HepG2 (cell line): ENCODE measurements at regions not wholly inside any gene's neighbourhood (a gene's known extent, or its start where the extent isn't known, plus 50 kb on each side); places are given as distances from the start of the nearest gene placed in this dataset.

Source experiments
- ATAC-seq: fragments of 200-7000 bp; cut with Tn5 transposase; 3 replicates; pipeline ENCODE4 v1.9.1; 2020; ENCODE audit warnings: mild to moderate bottlenecking, moderate library complexity
- BruUV-seq: library from RNA; stranded (reverse); fragments of 400-500 nt; replicated peaks from 2 replicates; lab custom pipeline; 2021; lab: Mats Ljungman, UMichigan
- CTCF ChIA-PET: fragments of 300-600 bp; formaldehyde crosslinking; extraction: SDS; loops from one replicate; lab custom pipeline; 2021; ENCODE audit warnings: low total read pairs, inconsistent platforms, low intra/inter-chr PET ratio; lab: Yijun Ruan, JAX
- POLR2A ChIA-PET: fragments of 350-600 bp; sonication (Branson Sonifier 250); formaldehyde crosslinking; loops from one replicate; lab custom pipeline; 2020; ENCODE audit warnings: antibody characterized with exemption, inconsistent platforms; lab: Yijun Ruan, JAX
- DNase-seq: peaks from one replicate; pipeline ENCODE4 v3.0.0-alpha.2; 2015; ENCODE audit warnings: low spot score
- FAIRE-seq: peaks from 3 replicates; lab custom pipeline; 2011; peaks lifted over from hg19 to GRCh38; lab: Jason Lieb, UNC
- H2AFZ ChIP-seq: one replicate; pipeline ENCODE4 v1.6.1; 2011; ENCODE audit warnings: low read length, inconsistent platforms
- H3K27ac ChIP-seq: fragments of 300-600 bp; 3 replicates; pipeline ENCODE4 v1.8.0; 2011; ENCODE audit warnings: mixed run types, mild to moderate bottlenecking, mixed read lengths, low read length, inconsistent platforms; ENCODE audit not compliant: insufficient read depth; ENCODE audit errors: extremely low read length
- H3K27me3 ChIP-seq, 2 experiments: fragments of 200-600 bp in 1 of 2; 2 replicates in 1 of 2; 3 replicates in 1 of 2; pipeline versions ENCODE4 v1.6.0 to v1.8.0; 2011; ENCODE audit warnings: low read length in 2 of 2, mild to moderate bottlenecking in 2 of 2, moderate library complexity in 2 of 2, inconsistent platforms in 1 of 2; ENCODE audit not compliant: insufficient read depth in 2 of 2, control insufficient read depth in 1 of 2
- H3K36me3 ChIP-seq, 2 experiments: fragments of 200-600 bp in 1 of 2; replicated peaks in 1 of 2; 2 replicates in 1 of 2; 3 replicates in 1 of 2; pipeline versions ENCODE4 v1.5.1 to v1.8.0; 2011; ENCODE audit warnings: low read length in 2 of 2, inconsistent platforms in 1 of 2; ENCODE audit not compliant: insufficient read depth in 2 of 2, control insufficient read depth in 1 of 2
- H3K4me1 ChIP-seq: 2 replicates; pipeline ENCODE4 v1.5.1; 2012; ENCODE audit warnings: low read length, inconsistent platforms; ENCODE audit not compliant: insufficient read depth
- H3K4me2 ChIP-seq: 2 replicates; pipeline ENCODE4 v1.6.0; 2011; ENCODE audit warnings: low read depth, low read length, inconsistent platforms
- H3K4me3 ChIP-seq, 3 experiments: fragments of 200-600 bp in 1 of 3; sonication (generic), shearing (Covaris generic) in 1 of 3; replicated peaks in 1 of 3; 2 replicates each; pipeline ENCODE4 v1.5.1; 2011 to 2016; ENCODE audit warnings: low read length in 3 of 3, inconsistent platforms in 2 of 3, low read depth in 2 of 3, mild to moderate bottlenecking in 2 of 3, control low read depth in 1 of 3, mixed read lengths in 1 of 3; ENCODE audit not compliant: insufficient read depth in 1 of 3
- H3K79me2 ChIP-seq: one replicate; pipeline ENCODE4 v1.6.1; 2011; ENCODE audit warnings: low read length, inconsistent platforms; ENCODE audit not compliant: insufficient read depth
- H3K9ac ChIP-seq: 2 replicates; pipeline ENCODE4 v1.6.0; 2011; ENCODE audit warnings: mild to moderate bottlenecking, low read depth, low read length, inconsistent platforms; ENCODE audit not compliant: insufficient read depth
- H3K9me3 ChIP-seq: 2 replicates; pipeline ENCODE4 v1.5.1; 2012; ENCODE audit warnings: mild to moderate bottlenecking, low read length
- H4K20me1 ChIP-seq: 2 replicates; pipeline ENCODE4 v1.6.0; 2011; ENCODE audit warnings: inconsistent platforms, mild to moderate bottlenecking, low read length, moderate library complexity; ENCODE audit not compliant: insufficient read depth
- ATF6 ChIP-seq: sonication (generic); formaldehyde crosslinking; conservative IDR thresholded peaks from 2 replicates; pipeline ENCODE4 v1.4.0; 2020; ENCODE audit warnings: missing genetic modification reagents
- NCOA2 ChIP-seq: sonication (generic); formaldehyde crosslinking; IDR thresholded peaks from 2 replicates; pipeline ENCODE4 v1.8.0; 2022; ENCODE audit warnings: inconsistent platforms
- ONECUT2 ChIP-seq: sonication (generic); formaldehyde crosslinking; IDR thresholded peaks from 2 replicates; pipeline ENCODE4 v1.4.0; 2020; ENCODE audit warnings: missing genetic modification reagents
- SAFB2 ChIP-seq: sonication (generic); formaldehyde crosslinking; IDR thresholded peaks from 2 replicates; pipeline ENCODE4 v1.5.1; 2020; ENCODE audit warnings: missing genetic modification reagents, low read depth, mild to moderate bottlenecking, borderline replicate concordance
- SP1 ChIP-seq, 2 experiments: fragments of 450-650 bp in 1 of 2; sonication (generic) in 1 of 2; formaldehyde crosslinking in 1 of 2; IDR thresholded peaks; 2 replicates each; pipeline versions ENCODE4 v1.4.0 to v1.6.1; 2016 to 2020; ENCODE audit warnings: missing genetic modification reagents in 1 of 2
- SRY ChIP-seq: sonication (generic); formaldehyde crosslinking; IDR thresholded peaks from 2 replicates; pipeline ENCODE4 v1.8.0; 2022; ENCODE audit warnings: mild to moderate bottlenecking, missing genetic modification reagents
- STAT5B ChIP-seq: sonication (generic); formaldehyde crosslinking; IDR thresholded peaks from 2 replicates; pipeline ENCODE4 v1.4.0; 2020; ENCODE audit warnings: missing genetic modification reagents
- TBL1XR1 ChIP-seq: fragments of 150-350 bp; IDR thresholded peaks from 2 replicates; pipeline ENCODE4 v1.6.1; 2014; ENCODE audit warnings: borderline replicate concordance, low read length; ENCODE audit not compliant: partially characterized antibody
- TBP ChIP-seq: sonication (generic); formaldehyde crosslinking; IDR thresholded peaks from 2 replicates; pipeline ENCODE4 v1.5.0; 2020; ENCODE audit warnings: missing genetic modification reagents
- ZNF260 ChIP-seq: sonication (generic); formaldehyde crosslinking; IDR thresholded peaks from 2 replicates; pipeline ENCODE4 v1.4.0; 2020; ENCODE audit warnings: missing genetic modification reagents, low read depth, mild to moderate bottlenecking, borderline replicate concordance
- ZNF431 ChIP-seq: sonication (generic); formaldehyde crosslinking; IDR thresholded peaks from 2 replicates; pipeline ENCODE4 v1.9.0; 2022; ENCODE audit warnings: missing genetic modification reagents, low read depth, mild to moderate bottlenecking, borderline replicate concordance
- ZNF615 ChIP-seq: sonication (generic); formaldehyde crosslinking; IDR thresholded peaks from 2 replicates; pipeline ENCODE4 v1.5.0; 2020; ENCODE audit warnings: mild to moderate bottlenecking, missing genetic modification reagents, borderline replicate concordance
- ZNF713 ChIP-seq: sonication (generic); formaldehyde crosslinking; IDR thresholded peaks from 2 replicates; pipeline ENCODE4 v1.4.0; 2020; ENCODE audit warnings: mild to moderate bottlenecking, missing genetic modification reagents
- ZSCAN30 ChIP-seq: sonication (generic); formaldehyde crosslinking; IDR thresholded peaks from 2 replicates; pipeline ENCODE4 v1.5.0; 2020; ENCODE audit warnings: mild to moderate bottlenecking, missing genetic modification reagents
- WGBS: methylation state at CpG from one replicate; pipeline ENCODE4 v1.1.6; 2017; ENCODE audit warnings: low lambda C conversion rate; 5-methylcytosine and 5-hydroxymethylcytosine counted together
- in situ Hi-C: cut with HindIII; loops from 2 replicates; pipeline ENCODE4 v1.10.0; 2017; ENCODE audit warnings: low pct_unique_long_range_greater_than_20kb; ENCODE audit not compliant: extremely low pct_ligation_motif_present
- intact Hi-C: fragments of 100-400 bp; cut with micrococcal nuclease; formaldehyde crosslinking; loops from one replicate; pipeline ENCODE4 v1.10.0; 2022; ENCODE audit not compliant: unreplicated experiment
- TF ChIP-seq, protein P1 (sequence below): sonication (generic); formaldehyde crosslinking; IDR thresholded peaks from 2 replicates; pipeline ENCODE4 v1.5.1; 2020; ENCODE audit warnings: missing genetic modification reagents, mild to moderate bottlenecking, borderline replicate concordance
- TF ChIP-seq, protein P2 (sequence below): sonication (generic); formaldehyde crosslinking; IDR thresholded peaks from 2 replicates; pipeline ENCODE4 v1.8.0; 2022; ENCODE audit warnings: mild to moderate bottlenecking, missing genetic modification reagents; ENCODE audit not compliant: insufficient replicate concordance
- TF ChIP-seq, protein P3 (sequence below): sonication (generic); formaldehyde crosslinking; IDR thresholded peaks from 2 replicates; pipeline ENCODE4 v1.5.0; 2020; ENCODE audit warnings: mild to moderate bottlenecking, missing genetic modification reagents, borderline replicate concordance

GRCh38 chr4:140293979-140294378 is 79.5 kb upstream of the SCOC start:
- in situ Hi-C loops: no loop called here
- BruUV-seq: no TSS peak
- Histone ChIP-seq H3K27ac (no peak overlapping the region), H3K27me3 (peaks cover 0 to 8% of the 10 kb centered on the region in 2 experiments; a peak in 2 of 5 replicates), H3K9ac (no peak overlapping the region), H4K20me1 (no peaks in the 10 kb centered on the region), H3K4me3 (no peak overlapping the region), H3K9me3 (no peaks in the 10 kb centered on the region), H2AFZ (no peak overlapping the region), H3K4me2 (no peak overlapping the region), H3K79me2 (no peaks in the 10 kb centered on the region), H3K36me3 (no peaks in the 10 kb centered on the region), H3K4me1 (0 out of 2 replicates have a peak, but pooled peaks cover 8% of the 10 kb centered on the region)
- WGBS: 46% methylated on average over 2 of the region's 2 CpGs
- ChIA-PET CTCF (no interaction called here), POLR2A (no interaction called here)
- ATAC-seq (no peak), DNase-seq (no peak), FAIRE-seq (no peak)
- intact Hi-C loops: no loop called here
- TF ChIP-seq NCOA2 (CRISPR knock-in tag) (no peak), SAFB2 (no peak), TBL1XR1 (no peak), ZNF615 (CRISPR knock-in tag) (no peak), ONECUT2 (CRISPR knock-in tag) (no peak), ATF6 (CRISPR knock-in tag) (no peak), STAT5B (CRISPR knock-in tag) (no peak), TBP (CRISPR knock-in tag) (no peak), ZNF713 (CRISPR knock-in tag) (no peak), SRY (CRISPR knock-in tag) (no peak), ZNF431 (CRISPR knock-in tag) (no peak), ZNF260 (CRISPR knock-in tag) (no peak), SP1 (IDR thresholded peaks at IDR 0.05) (no peak), SP1 (CRISPR knock-in tag; IDR thresholded peaks at IDR 0.05) (no peak), ZSCAN30 (CRISPR knock-in tag) (no peak)
- TF ChIP-seq, protein P1, sequence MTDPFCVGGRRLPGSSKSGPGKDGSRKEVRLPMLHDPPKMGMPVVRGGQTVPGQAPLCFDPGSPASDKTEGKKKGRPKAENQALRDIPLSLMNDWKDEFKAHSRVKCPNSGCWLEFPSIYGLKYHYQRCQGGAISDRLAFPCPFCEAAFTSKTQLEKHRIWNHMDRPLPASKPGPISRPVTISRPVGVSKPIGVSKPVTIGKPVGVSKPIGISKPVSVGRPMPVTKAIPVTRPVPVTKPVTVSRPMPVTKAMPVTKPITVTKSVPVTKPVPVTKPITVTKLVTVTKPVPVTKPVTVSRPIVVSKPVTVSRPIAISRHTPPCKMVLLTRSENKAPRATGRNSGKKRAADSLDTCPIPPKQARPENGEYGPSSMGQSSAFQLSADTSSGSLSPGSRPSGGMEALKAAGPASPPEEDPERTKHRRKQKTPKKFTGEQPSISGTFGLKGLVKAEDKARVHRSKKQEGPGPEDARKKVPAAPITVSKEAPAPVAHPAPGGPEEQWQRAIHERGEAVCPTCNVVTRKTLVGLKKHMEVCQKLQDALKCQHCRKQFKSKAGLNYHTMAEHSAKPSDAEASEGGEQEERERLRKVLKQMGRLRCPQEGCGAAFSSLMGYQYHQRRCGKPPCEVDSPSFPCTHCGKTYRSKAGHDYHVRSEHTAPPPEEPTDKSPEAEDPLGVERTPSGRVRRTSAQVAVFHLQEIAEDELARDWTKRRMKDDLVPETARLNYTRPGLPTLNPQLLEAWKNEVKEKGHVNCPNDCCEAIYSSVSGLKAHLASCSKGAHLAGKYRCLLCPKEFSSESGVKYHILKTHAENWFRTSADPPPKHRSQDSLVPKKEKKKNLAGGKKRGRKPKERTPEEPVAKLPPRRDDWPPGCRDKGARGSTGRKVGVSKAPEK (CRISPR knock-in tag): no peak
- TF ChIP-seq, protein P2, sequence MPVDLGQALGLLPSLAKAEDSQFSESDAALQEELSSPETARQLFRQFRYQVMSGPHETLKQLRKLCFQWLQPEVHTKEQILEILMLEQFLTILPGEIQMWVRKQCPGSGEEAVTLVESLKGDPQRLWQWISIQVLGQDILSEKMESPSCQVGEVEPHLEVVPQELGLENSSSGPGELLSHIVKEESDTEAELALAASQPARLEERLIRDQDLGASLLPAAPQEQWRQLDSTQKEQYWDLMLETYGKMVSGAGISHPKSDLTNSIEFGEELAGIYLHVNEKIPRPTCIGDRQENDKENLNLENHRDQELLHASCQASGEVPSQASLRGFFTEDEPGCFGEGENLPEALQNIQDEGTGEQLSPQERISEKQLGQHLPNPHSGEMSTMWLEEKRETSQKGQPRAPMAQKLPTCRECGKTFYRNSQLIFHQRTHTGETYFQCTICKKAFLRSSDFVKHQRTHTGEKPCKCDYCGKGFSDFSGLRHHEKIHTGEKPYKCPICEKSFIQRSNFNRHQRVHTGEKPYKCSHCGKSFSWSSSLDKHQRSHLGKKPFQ (CRISPR knock-in tag): no peak
- TF ChIP-seq, protein P3, sequence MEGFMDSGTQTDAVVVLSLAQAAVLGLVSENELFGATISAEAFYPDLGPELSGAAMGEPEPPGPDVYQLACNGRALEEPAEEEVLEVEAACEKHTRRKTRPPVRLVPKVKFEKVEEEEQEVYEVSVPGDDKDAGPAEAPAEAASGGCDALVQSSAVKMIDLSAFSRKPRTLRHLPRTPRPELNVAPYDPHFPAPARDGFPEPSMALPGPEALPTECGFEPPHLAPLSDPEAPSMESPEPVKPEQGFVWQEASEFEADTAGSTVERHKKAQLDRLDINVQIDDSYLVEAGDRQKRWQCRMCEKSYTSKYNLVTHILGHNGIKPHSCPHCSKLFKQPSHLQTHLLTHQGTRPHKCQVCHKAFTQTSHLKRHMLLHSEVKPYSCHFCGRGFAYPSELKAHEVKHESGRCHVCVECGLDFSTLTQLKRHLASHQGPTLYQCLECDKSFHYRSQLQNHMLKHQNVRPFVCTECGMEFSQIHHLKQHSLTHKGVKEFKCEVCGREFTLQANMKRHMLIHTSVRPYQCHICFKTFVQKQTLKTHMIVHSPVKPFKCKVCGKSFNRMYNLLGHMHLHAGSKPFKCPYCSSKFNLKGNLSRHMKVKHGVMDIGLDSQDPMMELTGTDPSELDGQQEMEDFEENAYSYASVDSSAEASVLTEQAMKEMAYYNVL (CRISPR knock-in tag): no peak
